ENCODE measurements at regions not wholly inside any gene's neighbourhood (a gene's known extent, or its start where the extent isn't known, plus 50 kb on each side); places are given as distances from the start of the nearest gene placed in this dataset.

GRCh38 chr2:58740426-58740825, 499.3 kb upstream of the FANCL start:
- no peaks in the 10 kb centered on the region for H4K20me1 ChIP-seq (ENCODE audit: insufficient read depth, low read length)
- no peak overlapping the region for H3K9ac ChIP-seq (ENCODE audit: low read depth, low read length)
- no peak for TF ChIP-seq EZH2 (IDR thresholded peaks at IDR 0.05; ENCODE audit: borderline replicate concordance, low read depth, low read length, severe bottlenecking)
- TF ChIP-seq, protein P1, sequence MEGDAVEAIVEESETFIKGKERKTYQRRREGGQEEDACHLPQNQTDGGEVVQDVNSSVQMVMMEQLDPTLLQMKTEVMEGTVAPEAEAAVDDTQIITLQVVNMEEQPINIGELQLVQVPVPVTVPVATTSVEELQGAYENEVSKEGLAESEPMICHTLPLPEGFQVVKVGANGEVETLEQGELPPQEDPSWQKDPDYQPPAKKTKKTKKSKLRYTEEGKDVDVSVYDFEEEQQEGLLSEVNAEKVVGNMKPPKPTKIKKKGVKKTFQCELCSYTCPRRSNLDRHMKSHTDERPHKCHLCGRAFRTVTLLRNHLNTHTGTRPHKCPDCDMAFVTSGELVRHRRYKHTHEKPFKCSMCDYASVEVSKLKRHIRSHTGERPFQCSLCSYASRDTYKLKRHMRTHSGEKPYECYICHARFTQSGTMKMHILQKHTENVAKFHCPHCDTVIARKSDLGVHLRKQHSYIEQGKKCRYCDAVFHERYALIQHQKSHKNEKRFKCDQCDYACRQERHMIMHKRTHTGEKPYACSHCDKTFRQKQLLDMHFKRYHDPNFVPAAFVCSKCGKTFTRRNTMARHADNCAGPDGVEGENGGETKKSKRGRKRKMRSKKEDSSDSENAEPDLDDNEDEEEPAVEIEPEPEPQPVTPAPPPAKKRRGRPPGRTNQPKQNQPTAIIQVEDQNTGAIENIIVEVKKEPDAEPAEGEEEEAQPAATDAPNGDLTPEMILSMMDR (IDR thresholded peaks at IDR 0.05; ENCODE audit: borderline replicate concordance, extremely low read depth, low read length, poor library complexity, severe bottlenecking) = no peak
- no peak overlapping the region for H3K27ac ChIP-seq (ENCODE audit: low read length)
- H3K36me3 ChIP-seq (ENCODE audit: insufficient read depth, low read length) = no peaks in the 10 kb centered on the region
- H3K4me2 ChIP-seq (ENCODE audit: insufficient read depth, low read length) = no peak overlapping the region
- H3K79me2 ChIP-seq (ENCODE audit: insufficient read depth, low read length) = no peaks in the 10 kb centered on the region
- no peak overlapping the region for H2AFZ ChIP-seq (ENCODE audit: low read depth, low read length)
- H3K27me3 ChIP-seq (ENCODE audit: insufficient read depth, low read length, poor library complexity) = no peaks in the 10 kb centered on the region
- H3K4me1 ChIP-seq (ENCODE audit: insufficient read depth, low read length) = no peaks in the 10 kb centered on the region
- no peaks in the 10 kb centered on the region for H3K9me3 ChIP-seq (ENCODE audit: insufficient read depth, low read length, severe bottlenecking)
- no peak for ATAC-seq (ENCODE audit: insufficient read depth, low read depth)
- H3K4me3 ChIP-seq (ENCODE audit: low read depth in 1 of 2, low read length in 2 of 2) = no peak overlapping the region
- no peak for DNase-seq

- H3K27me3 ChIP-seq (ENCODE audit: insufficient read depth, low read length, poor library complexity) = no peaks in the 10 kb centered on the region
- H3K4me1 ChIP-seq (ENCODE audit: insufficient read depth, low read length) = no peaks in the 10 kb centered on the region
- no peaks in the 10 kb centered on the region for H3K9me3 ChIP-seq (ENCODE audit: insufficient read depth, low read length, severe bottlenecking)
- no peaks in the 10 kb centered on the region for H3K79me2 ChIP-seq (ENCODE audit: insufficient read depth, low read length)
- ATAC-seq (ENCODE audit: insufficient read depth, low read depth) (no peak), DNase-seq (no peak)
- no peak overlapping the region for H3K9ac ChIP-seq (ENCODE audit: low read depth, low read length)
- no peak overlapping the region for H3K4me2 ChIP-seq (ENCODE audit: insufficient read depth, low read length)
- H3K36me3 ChIP-seq (ENCODE audit: insufficient read depth, low read length) = no peaks in the 10 kb centered on the region
- H3K27ac ChIP-seq (ENCODE audit: low read length) = no peak overlapping the region
- TF ChIP-seq, protein P1 (IDR thresholded peaks at IDR 0.05; ENCODE audit: borderline replicate concordance, extremely low read depth, low read length, poor library complexity, severe bottlenecking) = no peak
- TF ChIP-seq EZH2 (IDR thresholded peaks at IDR 0.05; ENCODE audit: borderline replicate concordance, low read depth, low read length, severe bottlenecking) = no peak
- no peaks in the 10 kb centered on the region for H4K20me1 ChIP-seq (ENCODE audit: insufficient read depth, low read length)
- H2AFZ ChIP-seq (ENCODE audit: low read depth, low read length) = no peak overlapping the region
- no peak overlapping the region for H3K4me3 ChIP-seq (ENCODE audit: low read depth in 1 of 2, low read length in 2 of 2)
These were observed 497.9 kb upstream of the FANCL start for GRCh38 chr2:58739033-58739432.

DNA sequence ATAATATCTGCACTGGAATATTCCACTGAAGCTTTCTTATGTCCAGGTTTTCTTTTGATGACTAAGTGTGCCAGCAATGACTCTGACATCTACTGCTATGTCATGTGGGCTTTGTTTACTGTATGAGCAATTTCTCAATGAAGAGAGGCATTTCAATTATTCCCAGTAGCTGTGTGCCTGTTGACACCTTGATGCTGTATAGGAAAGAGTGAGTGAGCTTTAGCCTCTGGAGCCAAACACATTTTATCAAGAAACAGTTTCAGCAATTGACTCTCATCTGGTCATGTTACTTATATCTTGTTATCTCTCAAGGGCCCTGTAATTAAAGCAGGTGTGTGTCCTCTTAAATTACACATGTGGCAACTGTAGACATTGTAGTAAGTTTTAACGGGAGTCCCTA, 493.2 kb upstream of the FANCL start:
- Histone ChIP-seq H3K79me2 (ENCODE audit: insufficient read depth, low read length) (no peaks in the 10 kb centered on the region), H3K27ac (ENCODE audit: low read length) (no peak overlapping the region), H3K4me2 (ENCODE audit: insufficient read depth, low read length) (no peak overlapping the region), H3K9me3 (ENCODE audit: insufficient read depth, low read length, severe bottlenecking) (no peaks in the 10 kb centered on the region), H3K4me3 (ENCODE audit: low read depth in 1 of 2, low read length in 2 of 2) (no peak overlapping the region), H4K20me1 (ENCODE audit: insufficient read depth, low read length) (no peaks in the 10 kb centered on the region), H3K27me3 (ENCODE audit: insufficient read depth, low read length, poor library complexity) (no peaks in the 10 kb centered on the region), H3K9ac (ENCODE audit: low read depth, low read length) (no peak overlapping the region), H3K36me3 (ENCODE audit: insufficient read depth, low read length) (no peaks in the 10 kb centered on the region), H3K4me1 (ENCODE audit: insufficient read depth, low read length) (no peaks in the 10 kb centered on the region), H2AFZ (ENCODE audit: low read depth, low read length) (no peak overlapping the region)
- no peak for TF ChIP-seq EZH2 (IDR thresholded peaks at IDR 0.05; ENCODE audit: borderline replicate concordance, low read depth, low read length, severe bottlenecking)
- ATAC-seq (ENCODE audit: insufficient read depth, low read depth) = no peak
- DNase-seq = no peak

GRCh38 chr2:58732999-58733398, 491.9 kb upstream of the FANCL start:
- Histone ChIP-seq H3K27ac (ENCODE audit: low read length) (no peak overlapping the region), H3K4me2 (ENCODE audit: insufficient read depth, low read length) (no peak overlapping the region), H3K9me3 (ENCODE audit: insufficient read depth, low read length, severe bottlenecking) (no peaks in the 10 kb centered on the region), H3K9ac (ENCODE audit: low read depth, low read length) (no peak overlapping the region), H3K79me2 (ENCODE audit: insufficient read depth, low read length) (no peaks in the 10 kb centered on the region), H3K4me1 (ENCODE audit: insufficient read depth, low read length) (no peaks in the 10 kb centered on the region), H3K4me3 (ENCODE audit: low read depth in 1 of 2, low read length in 2 of 2) (no peak overlapping the region), H4K20me1 (ENCODE audit: insufficient read depth, low read length) (no peaks in the 10 kb centered on the region), H2AFZ (ENCODE audit: low read depth, low read length) (no peak overlapping the region), H3K36me3 (ENCODE audit: insufficient read depth, low read length) (no peaks in the 10 kb centered on the region), H3K27me3 (ENCODE audit: insufficient read depth, low read length, poor library complexity) (no peaks in the 10 kb centered on the region)
- ATAC-seq (ENCODE audit: insufficient read depth, low read depth) = no peak
- TF ChIP-seq, protein P1 (IDR thresholded peaks at IDR 0.05; ENCODE audit: borderline replicate concordance, extremely low read depth, low read length, poor library complexity, severe bottlenecking) = no peak
- TF ChIP-seq EZH2 (IDR thresholded peaks at IDR 0.05; ENCODE audit: borderline replicate concordance, low read depth, low read length, severe bottlenecking) = no peak
- DNase-seq = no peak
